H1 (cell line): ENCODE measurements at regions not wholly inside any gene's neighbourhood (a gene's known extent, or its start where the extent isn't known, plus 50 kb on each side); places are given as distances from the start of the nearest gene placed in this dataset.
A peak's percentile ranks its signal among the peaks of the same experiment; 100 is the strongest.

ENCODE experiments used
- CTCF ChIA-PET: fragments of 300-600 bp; sonication (Branson Sonifier 250); formaldehyde crosslinking; loops from one replicate; lab custom pipeline; 2021; ENCODE audit not compliant: partially characterized antibody; lab: Charles Lee
- POLR2A ChIA-PET: fragments of 300-600 bp; sonication (Branson Sonifier 250); formaldehyde crosslinking; loops from one replicate; lab custom pipeline; 2021; ENCODE audit warnings: inconsistent platforms; ENCODE audit not compliant: partially characterized antibody; lab: Charles Lee
- DNase-seq, 2 experiments: peaks; one replicate each; pipeline versions ENCODE4 v3.0.0 to v3.0.0-alpha.2; 2010 to 2022; ENCODE audit warnings: low spot score in 2 of 2, low read depth in 1 of 2, mixed read lengths in 1 of 2
- FAIRE-seq: peaks from 2 replicates; lab custom pipeline; 2011; peaks lifted over from hg19 to GRCh38; lab: Jason Lieb, UNC
- H2AFZ ChIP-seq: 2 replicates; pipeline ENCODE4 v1.8.1; 2012; ENCODE audit warnings: low read length, inconsistent platforms
- H2AK5ac ChIP-seq: 2 replicates; pipeline ENCODE4 v1.6.1; 2013; ENCODE audit warnings: low read depth, low read length
- H2BK120ac ChIP-seq: replicated peaks from 2 replicates; pipeline ENCODE3; 2013; ENCODE audit warnings: low read depth, low read length, inconsistent platforms
- H2BK12ac ChIP-seq: 2 replicates; pipeline ENCODE4 v1.6.1; 2013; ENCODE audit warnings: low read depth, low read length
- H2BK15ac ChIP-seq: 2 replicates; pipeline ENCODE4 v1.6.1; 2013; ENCODE audit warnings: low read length
- H2BK20ac ChIP-seq: 2 replicates; pipeline ENCODE4 v1.6.1; 2013; ENCODE audit warnings: low read length
- H2BK5ac ChIP-seq: 2 replicates; pipeline ENCODE4 v1.6.1; 2013; ENCODE audit warnings: low read depth, low read length
- H3K14ac ChIP-seq: 2 replicates; pipeline ENCODE4 v1.6.1; 2013; ENCODE audit warnings: inconsistent platforms; ENCODE audit not compliant: insufficient read length
- H3K18ac ChIP-seq: 2 replicates; pipeline ENCODE4 v1.6.1; 2013; ENCODE audit warnings: low read length; ENCODE audit errors: extremely low read depth
- H3K23ac ChIP-seq: 2 replicates; pipeline ENCODE4 v1.6.1; 2013; ENCODE audit warnings: inconsistent platforms; ENCODE audit not compliant: insufficient read length
- H3K23me2 ChIP-seq: 2 replicates; pipeline ENCODE4 v1.6.1; 2013; ENCODE audit warnings: low read depth, low read length
- H3K27ac ChIP-seq: 2 replicates; pipeline ENCODE4 v1.6.1; 2011; ENCODE audit warnings: low read depth, low read length, inconsistent platforms
- H3K27me3 ChIP-seq, 4 experiments: replicated peaks in 1 of 4; 1 replicate in 1 of 4; 2 replicates in 3 of 4; pipeline versions ENCODE4 v1.6.1 to v1.8.1; 2011 to 2013; ENCODE audit warnings: low read length in 3 of 4, mild to moderate bottlenecking in 3 of 4, inconsistent platforms in 2 of 4, mixed read lengths in 2 of 4, moderate library complexity in 1 of 4; ENCODE audit not compliant: control insufficient read depth in 3 of 4, insufficient read depth in 3 of 4; ENCODE audit errors: extremely low read depth in 1 of 4
- H3K36me3 ChIP-seq, 4 experiments: 2 replicates each; pipeline versions ENCODE4 v1.6.1 to v1.8.1; 2011 to 2013; ENCODE audit warnings: mild to moderate bottlenecking in 4 of 4, low read length in 3 of 4, moderate library complexity in 2 of 4, control low read depth in 1 of 4, inconsistent platforms in 1 of 4; ENCODE audit not compliant: insufficient read depth in 4 of 4, control insufficient read depth in 2 of 4
- H3K4ac ChIP-seq: replicated peaks from 2 replicates; pipeline ENCODE3; 2013; ENCODE audit warnings: low read length, low read depth, mixed read lengths, inconsistent platforms; ENCODE audit not compliant: insufficient read length
- H3K4me1 ChIP-seq, 4 experiments: replicated peaks in 1 of 4; 1 replicate in 1 of 4; 2 replicates in 3 of 4; pipeline versions ENCODE4 v1.6.1 to v1.8.1; 2011 to 2013; ENCODE audit warnings: low read length in 3 of 4, inconsistent platforms in 2 of 4, mixed read lengths in 1 of 4; ENCODE audit not compliant: insufficient read depth in 4 of 4, control insufficient read depth in 3 of 4
- H3K4me2 ChIP-seq, 2 experiments: 2 replicates each; pipeline versions ENCODE4 v1.6.1 to v1.8.1; 2011 to 2013; ENCODE audit warnings: low read depth in 2 of 2, low read length in 2 of 2, control low read depth in 1 of 2, inconsistent platforms in 1 of 2, mild to moderate bottlenecking in 1 of 2; ENCODE audit not compliant: insufficient read depth in 1 of 2
- H3K4me3 ChIP-seq, 4 experiments: fragments of 200-600, 300-600 bp in 1 of 4; sonication (generic), shearing (Covaris generic), sonication (Bioruptor Twin) in 1 of 4; 2 replicates each; pipeline versions ENCODE4 v1.5.1 to v1.8.1; 2011 to 2016; ENCODE audit warnings: low read length in 4 of 4, low read depth in 3 of 4, control low read depth in 2 of 4, inconsistent platforms in 2 of 4, mild to moderate bottlenecking in 2 of 4, mixed read lengths in 1 of 4, moderate library complexity in 1 of 4; ENCODE audit not compliant: insufficient read depth in 2 of 4; ENCODE audit errors: extremely low read depth in 1 of 4
- H3K56ac ChIP-seq: replicated peaks from 2 replicates; pipeline ENCODE3; 2013; ENCODE audit warnings: low read depth, mild to moderate bottlenecking, mixed read lengths, low read length, inconsistent platforms; ENCODE audit not compliant: insufficient read length
- H3K79me1 ChIP-seq: 2 replicates; pipeline ENCODE4 v1.6.1; 2013; ENCODE audit warnings: low read depth, low read length, control low read depth
- H3K79me2 ChIP-seq, 2 experiments: 2 replicates each; pipeline versions ENCODE4 v1.6.1 to v1.8.1; 2012 to 2013; ENCODE audit warnings: low read length in 2 of 2, mild to moderate bottlenecking in 2 of 2, inconsistent platforms in 1 of 2; ENCODE audit not compliant: insufficient read depth in 2 of 2, control insufficient read depth in 1 of 2
- H3K9ac ChIP-seq, 4 experiments: replicated peaks in 1 of 4; 1 replicate in 1 of 4; 2 replicates in 3 of 4; pipeline versions ENCODE4 v1.6.1 to v1.8.1; 2011 to 2013; ENCODE audit warnings: low read depth in 3 of 4, low read length in 3 of 4, control low read depth in 2 of 4, mild to moderate bottlenecking in 2 of 4, moderate library complexity in 2 of 4, inconsistent platforms in 1 of 4; ENCODE audit errors: extremely low read depth in 1 of 4
- H3K9me3 ChIP-seq, 2 experiments: 2 replicates each; pipeline versions ENCODE4 v1.6.1 to v1.8.1; 2012 to 2013; ENCODE audit warnings: mild to moderate bottlenecking in 2 of 2, moderate library complexity in 2 of 2, control low read depth in 1 of 2, inconsistent platforms in 1 of 2, low read depth in 1 of 2, low read length in 1 of 2, mixed read lengths in 1 of 2; ENCODE audit not compliant: insufficient read depth in 2 of 2
- H4K20me1 ChIP-seq, 2 experiments: replicated peaks in 1 of 2; 2 replicates each; pipeline versions ENCODE3 to v1.8.1; 2011 to 2013; ENCODE audit warnings: inconsistent platforms in 2 of 2, low read length in 2 of 2, mild to moderate bottlenecking in 1 of 2; ENCODE audit not compliant: insufficient read depth in 2 of 2, control insufficient read depth in 1 of 2
- H4K5ac ChIP-seq: 2 replicates; pipeline ENCODE4 v1.6.1; 2013; ENCODE audit warnings: low read length, low read depth, mixed read lengths, inconsistent platforms; ENCODE audit not compliant: insufficient read length
- H4K8ac ChIP-seq: 2 replicates; pipeline ENCODE4 v1.8.0; 2013; ENCODE audit warnings: mild to moderate bottlenecking, moderate library complexity, low read length, inconsistent platforms; ENCODE audit not compliant: insufficient read depth; ENCODE audit errors: extremely low read depth
- H4K91ac ChIP-seq: replicated peaks from 2 replicates; pipeline ENCODE3; 2013; ENCODE audit warnings: low read length, mixed read lengths, inconsistent platforms; ENCODE audit not compliant: insufficient read length
- KDM4A ChIP-seq: IDR thresholded peaks from one replicate; pipeline ENCODE4 v1.7.1; 2012; ENCODE audit warnings: low read depth, mild to moderate bottlenecking, moderate library complexity, low read length, inconsistent platforms; ENCODE audit not compliant: severe bottlenecking
- WGBS, 2 experiments: shearing (Covaris generic) in 1 of 2; methylation state at CpG; one replicate each; pipeline versions ENCODE4 v1.1.6 to v1.1.7; 2013 to 2015; ENCODE audit warnings: low lambda C conversion rate in 2 of 2, mixed read lengths in 2 of 2, inconsistent platforms in 1 of 2, low coverage in 1 of 2, missing lambda C conversion rate in 1 of 2; ENCODE audit not compliant: insufficient replicate concordance in 2 of 2, insufficient coverage in 1 of 2, insufficient read length in 1 of 2; ENCODE audit errors: extremely low coverage in 1 of 2, missing lambda C conversion rate in 1 of 2; 5-methylcytosine and 5-hydroxymethylcytosine counted together

DNA sequence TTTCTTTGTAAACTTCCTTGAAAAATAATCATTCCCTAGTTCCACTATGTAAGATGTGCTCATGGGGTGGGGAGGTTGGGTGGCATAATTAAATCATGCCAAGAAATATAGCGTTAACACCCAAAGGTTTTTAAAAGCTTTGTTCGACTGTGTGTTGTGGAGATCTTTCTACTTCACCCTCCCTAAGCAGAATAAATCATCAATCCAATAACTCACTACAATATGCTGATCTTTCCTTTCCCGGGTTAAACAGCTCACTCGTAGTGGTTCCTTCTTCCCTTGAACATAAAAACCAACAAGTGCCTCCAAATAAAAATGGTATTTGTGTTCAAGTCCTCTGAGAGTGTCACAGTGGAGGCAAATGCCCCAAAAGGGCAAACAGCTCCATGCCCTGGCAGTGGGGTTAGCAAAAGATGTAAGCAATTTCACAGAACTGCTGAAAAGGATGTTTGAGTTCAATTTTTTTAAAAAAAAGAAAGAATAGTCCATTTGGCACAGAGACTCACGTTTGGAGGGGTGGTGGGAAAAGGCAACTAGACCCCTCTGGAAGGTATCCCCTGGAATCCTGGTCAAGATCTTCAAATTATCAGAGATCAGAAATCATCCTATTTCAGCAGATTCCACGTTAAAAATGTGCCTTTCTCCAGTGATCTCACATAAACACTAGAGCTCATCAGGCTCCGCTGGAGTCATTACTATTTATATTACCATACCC, 99.1 kb downstream of the TFAP2A start:
- Histone ChIP-seq H2BK15ac (no peak overlapping the region), H2AFZ (no peak overlapping the region), H3K4me2 (peak overlapping the region; percentile 12 to 18; a peak in 1 of 4 replicates), H3K79me2 (no peaks in the 10 kb centered on the region), H3K4me1 (peaks cover 6 to 21% (median 11%) of the 10 kb centered on the region in 4 experiments; a peak in 5 of 7 replicates), H3K14ac (no peak overlapping the region), H3K23ac (no peak overlapping the region), H3K4ac (peak overlapping the region; percentile 74), H2BK12ac (no peak overlapping the region), H3K27me3 (no peaks in the 10 kb centered on the region), H3K4me3 (peak overlapping the region in 1 of 4 experiments; percentile 3; a peak in 1 of 8 replicates), H2BK20ac (peak overlapping the region; percentile 63), H2AK5ac (no peak overlapping the region), H4K8ac (no peak overlapping the region), H2BK120ac (peak overlapping the region; percentile 82), H3K18ac (peak overlapping the region; percentile 62; the same call in 1 of the 2 replicates), H4K5ac (peak overlapping the region; percentile 70), H3K23me2 (no peaks in the 10 kb centered on the region; the same call in 1 of the 2 replicates), H4K20me1 (no peaks in the 10 kb centered on the region), H3K27ac (no peak overlapping the region), H3K9me3 (no peaks in the 10 kb centered on the region; a peak in 1 of 4 replicates), H3K9ac (no peak overlapping the region), H3K36me3 (no peaks in the 10 kb centered on the region), H3K79me1 (no peaks in the 10 kb centered on the region), H4K91ac (peak overlapping the region; percentile 70), H2BK5ac (no peak overlapping the region; the same call in 1 of the 2 replicates), H3K56ac (no peak overlapping the region)
- 71% methylated on average over 7 of the region's 7 CpGs; no CpG with 5 or more reads in 1 of the 2 experiments for WGBS, 2 experiments
- ChIA-PET CTCF (interaction anchor here (0.6 to 1.7 kb wide), 5 partner anchors 21 to 137 kb away, joined by 3 to 4 read pairs (median 3); no protein-coding TSS in a partner anchor), POLR2A (interaction anchor here (1.7 kb wide), 1 partner anchor 9 kb away, joined by 5 read pairs; no protein-coding TSS in a partner anchor)
- FAIRE-seq (no peak), DNase-seq (no peak)
- TF ChIP-seq KDM4A: no peak
